OCI-LY3 (cell line): ENCODE measurements at regions not wholly inside any gene's neighbourhood (a gene's known extent, or its start where the extent isn't known, plus 50 kb on each side); places are given as distances from the start of the nearest gene placed in this dataset.

Source experiments
- CTCF ChIP-seq: fragments of 200-600, 300-600 bp; sonication (generic); IDR thresholded peaks from 2 replicates; pipeline ENCODE4 v1.5.1; 2014; ENCODE audit warnings: antibody characterized with exemption, low read length, low read depth
- EZH2phosphoT487 ChIP-seq: fragments of 200-600 bp; shearing (Covaris generic); IDR thresholded peaks from 2 replicates; pipeline ENCODE4 v1.6.1; 2018; ENCODE audit warnings: antibody characterized with exemption, mixed run types, low read depth

DNA sequence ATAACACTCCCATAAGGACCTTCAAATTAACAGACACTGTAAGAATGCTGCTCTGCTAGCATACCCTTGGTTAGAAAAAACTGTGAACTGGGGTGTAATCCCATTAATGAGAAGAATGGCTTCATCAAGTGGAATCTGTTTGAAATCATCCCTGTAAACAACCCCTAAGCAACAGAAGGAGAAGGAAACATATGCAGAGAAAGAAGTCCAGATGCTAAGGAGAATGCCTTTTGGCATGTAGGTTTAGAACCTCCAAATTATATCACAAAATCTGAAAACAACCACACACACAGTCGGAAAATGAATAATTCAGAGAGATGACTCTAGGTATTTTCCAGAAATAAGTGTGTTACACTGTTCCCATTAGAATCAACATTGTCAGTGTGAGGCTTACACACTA lies 140.2 kb downstream of the NUAK1 start:
- TF ChIP-seq EZH2phosphoT487, result no peak
- no peak for TF ChIP-seq CTCF
